GM19452 (cell line): ENCODE measurements at regions not wholly inside any gene's neighbourhood (a gene's known extent, or its start where the extent isn't known, plus 50 kb on each side); places are given as distances from the start of the nearest gene placed in this dataset.
"Not testable (repeated sequence)": the region's sequence is repeated elsewhere in the genome, so short reads cannot be mapped to it uniquely, and the experiment has no call there.

Experiments
- ATAC-seq: cut with Tn5 transposase; IDR thresholded peaks from one replicate; pipeline ENCODE4 v1.9.1; 2021; ENCODE audit not compliant: unreplicated experiment

DNA sequence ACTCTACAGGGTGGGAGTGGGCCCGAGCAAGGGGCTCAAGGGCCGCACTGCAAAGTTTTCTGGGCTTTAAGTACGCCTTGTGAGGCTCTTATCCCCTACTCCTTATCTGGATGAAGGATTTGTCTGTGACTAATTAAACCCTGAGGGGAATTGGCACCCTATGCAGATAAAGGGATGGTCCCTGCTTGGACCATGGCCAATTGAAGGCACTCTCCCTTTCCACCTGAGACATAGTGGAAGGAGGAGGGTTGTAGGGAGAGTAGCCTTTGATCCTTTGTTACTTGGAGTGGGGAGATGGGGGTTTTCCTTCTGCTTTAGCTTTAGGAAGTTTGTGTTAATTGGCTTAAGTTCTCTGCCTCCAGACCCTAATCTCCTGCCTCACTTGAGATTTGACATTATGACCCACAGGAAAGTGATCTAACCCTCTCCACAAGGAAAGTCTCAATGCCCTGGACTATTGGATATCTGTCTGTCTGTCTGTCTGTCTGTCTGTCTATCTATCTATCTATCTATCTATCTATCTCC is 1158.8 kb upstream of the SORCS1 start:
- ATAC-seq = no peak

GRCh38 chr10:108319434-108320222 is 1155.1 kb upstream of the SORCS1 start:
- ATAC-seq = no peak

- ATAC-seq = not testable (repeated sequence)
Measured at GRCh38 chr10:108315636-108316035, 1151.1 kb upstream of the SORCS1 start.

GRCh38 chr10:108307925-108308312 is 1143.4 kb upstream of the SORCS1 start:
- ATAC-seq = no peak

GRCh38 chr10:108307250-108307924 is 1142.9 kb upstream of the SORCS1 start:
- no peak for ATAC-seq

DNA sequence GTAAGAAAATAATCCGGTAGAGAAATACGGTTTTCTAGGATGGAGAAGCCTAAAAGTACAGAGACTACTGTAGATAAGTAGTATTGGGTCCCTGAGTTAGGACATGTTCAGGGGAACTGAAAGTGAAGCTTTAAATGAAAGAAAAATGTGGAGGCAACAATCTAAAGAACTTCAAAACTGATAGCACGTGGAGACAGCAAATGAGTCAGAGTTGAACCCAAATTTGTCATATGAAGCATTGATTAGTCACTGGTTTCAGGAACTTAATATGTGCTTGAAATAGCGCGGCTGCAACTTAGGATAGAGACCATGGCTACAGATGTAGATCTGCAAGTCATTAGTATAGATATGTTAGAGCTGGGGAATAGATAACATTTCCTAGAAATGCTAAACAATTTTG is 1138.6 kb upstream of the SORCS1 start:
- no peak for ATAC-seq

- no peak for ATAC-seq
Measured at GRCh38 chr10:108301002-108301401, 1136.5 kb upstream of the SORCS1 start.

GRCh38 chr10:108290823-108291222 is 1126.3 kb upstream of the SORCS1 start:
- ATAC-seq = no peak

- ATAC-seq = no peak
Measured at GRCh38 chr10:108275895-108276685, 1111.6 kb upstream of the SORCS1 start.

DNA sequence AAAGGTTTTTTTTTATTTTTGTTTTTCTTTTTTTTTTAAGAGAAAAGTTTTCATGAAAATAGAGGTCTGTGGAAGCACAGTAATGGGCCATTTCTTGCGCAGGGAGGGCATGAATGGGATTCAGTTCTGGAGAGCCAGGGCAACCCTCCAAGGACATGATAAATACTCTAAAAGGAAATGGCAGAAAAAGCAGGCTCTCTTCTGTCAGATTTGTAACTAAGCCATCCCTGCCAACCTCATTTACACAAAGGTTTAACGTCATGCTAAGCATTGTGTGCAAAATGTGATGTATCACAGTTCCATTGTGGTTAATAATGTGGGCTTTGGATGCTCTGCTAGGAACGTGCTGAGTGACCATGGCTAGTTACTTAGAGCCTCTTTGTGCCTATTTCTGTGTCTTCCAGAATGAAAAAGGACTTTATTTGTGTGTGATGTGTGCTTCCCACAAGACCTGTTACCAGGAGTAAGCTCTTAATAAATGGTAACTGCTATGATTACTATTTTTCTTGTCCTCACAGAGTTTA is 1095.9 kb upstream of the SORCS1 start:
- no peak for ATAC-seq

DNA sequence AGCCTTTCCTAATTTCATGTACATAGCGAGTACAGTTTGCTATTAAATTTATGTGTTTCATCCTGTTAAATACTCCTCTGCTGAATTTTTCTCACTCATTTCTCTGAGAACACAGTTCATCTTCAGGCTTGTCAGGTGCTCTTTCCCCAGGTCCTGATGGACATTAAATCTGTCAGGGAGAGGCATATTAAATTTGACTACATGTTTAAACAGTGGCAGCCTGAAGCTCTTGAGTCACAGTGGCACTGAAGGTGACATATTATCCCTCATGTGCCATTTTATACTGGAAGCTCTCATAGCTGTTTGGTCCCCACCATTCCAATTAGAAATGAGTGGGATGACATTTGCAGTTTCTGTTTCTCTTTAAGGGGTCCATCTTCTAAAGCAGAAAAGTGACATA is 1089.6 kb upstream of the SORCS1 start:
- ATAC-seq = no peak

- no peak for ATAC-seq
Measured at GRCh38 chr10:108252771-108253170, 1088.3 kb upstream of the SORCS1 start.

- ATAC-seq = no peak
Measured at GRCh38 chr10:108250936-108251620, 1086.6 kb upstream of the SORCS1 start.

DNA sequence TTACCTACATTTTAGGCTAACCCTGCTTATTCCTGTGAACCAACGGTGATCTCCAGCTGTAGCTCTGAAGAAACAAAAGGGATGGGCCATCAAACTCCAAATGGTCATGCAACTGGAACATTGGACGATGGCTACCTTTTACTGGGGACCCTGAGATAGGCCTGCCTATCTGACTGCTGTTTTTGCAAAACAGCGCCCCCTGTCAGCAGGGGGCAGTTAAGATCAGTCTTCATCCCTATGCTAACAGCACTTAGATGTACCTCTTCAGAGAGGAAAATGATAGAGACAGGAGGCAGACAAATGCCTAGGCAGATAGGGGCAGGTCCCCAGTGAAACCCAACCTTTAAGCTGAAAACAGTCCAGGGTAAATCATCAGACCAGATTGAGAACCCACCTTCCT is 1085.4 kb upstream of the SORCS1 start:
- no peak for ATAC-seq

DNA sequence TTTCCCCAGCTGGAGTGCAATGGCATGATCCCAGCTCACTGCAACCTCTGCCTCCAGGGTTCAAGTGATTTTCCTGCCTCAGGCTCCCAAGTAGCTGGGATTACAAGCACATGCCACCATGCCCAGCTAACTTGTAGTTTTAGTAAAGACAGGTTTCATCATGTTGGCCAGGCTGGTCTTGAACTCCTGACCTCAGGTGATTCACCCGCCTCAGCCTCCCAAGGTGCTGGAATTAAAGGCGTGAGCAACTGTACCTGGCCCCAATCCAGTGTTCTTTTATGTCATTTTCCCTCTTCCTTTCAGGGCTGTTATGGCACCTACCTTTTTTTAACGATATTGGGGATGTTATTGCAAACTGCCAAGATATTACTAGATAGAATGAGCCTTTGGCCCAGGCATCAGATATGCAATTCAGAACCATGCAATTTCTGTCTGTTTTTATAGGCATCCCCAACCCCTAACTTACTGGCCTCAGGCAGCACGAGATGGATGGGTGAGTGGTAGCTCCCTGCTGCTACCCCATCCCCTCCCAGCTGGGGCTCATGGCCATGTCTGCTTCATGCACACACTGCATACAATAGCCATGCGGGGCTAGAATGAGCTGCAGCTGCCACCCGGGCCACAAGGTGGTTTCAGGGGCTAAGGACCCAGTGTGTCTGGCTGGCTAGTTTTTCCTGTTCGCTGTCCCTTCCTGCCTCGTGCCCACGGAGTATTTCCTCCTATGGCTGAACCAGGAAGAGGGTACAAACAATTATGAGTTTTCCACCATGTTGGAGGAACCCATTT is 1080.1 kb upstream of the SORCS1 start:
- no peak for ATAC-seq

- no peak for ATAC-seq
Measured at GRCh38 chr10:108241166-108241565, 1076.7 kb upstream of the SORCS1 start.

- ATAC-seq = no peak
Measured at GRCh38 chr10:108238261-108238660, 1073.8 kb upstream of the SORCS1 start.

DNA sequence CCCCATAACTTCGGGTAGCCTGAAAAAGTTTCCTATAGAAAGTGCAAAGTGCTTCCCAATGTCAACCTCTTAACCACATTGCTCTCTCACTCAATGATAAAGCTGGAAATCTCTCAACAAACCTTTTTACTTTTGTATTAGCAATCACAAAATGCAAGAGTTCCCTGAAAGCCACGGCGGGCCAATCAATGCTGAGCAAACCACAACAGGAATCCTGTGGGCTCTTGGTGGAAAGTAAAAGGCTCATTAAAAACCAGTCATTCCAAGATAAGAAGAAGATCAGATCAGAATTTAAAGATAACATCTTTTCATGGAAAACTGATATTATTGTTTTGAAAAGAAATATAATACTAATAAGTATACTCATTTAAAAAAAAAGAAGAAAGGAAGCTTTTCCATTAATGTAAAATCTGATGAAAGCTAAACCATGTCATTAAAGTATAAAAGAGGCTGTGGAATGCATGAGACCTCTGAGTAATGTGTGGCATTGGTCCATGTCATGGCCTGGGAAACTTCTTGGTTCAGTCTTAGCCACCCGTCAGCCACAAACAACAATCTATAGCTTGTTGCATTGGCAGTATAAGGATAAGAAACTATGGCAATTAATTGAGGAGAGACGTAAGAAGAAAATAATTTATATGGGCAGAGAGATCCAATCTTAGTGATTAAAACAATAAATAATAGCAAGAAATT is 1066.1 kb upstream of the SORCS1 start:
- ATAC-seq = no peak

DNA sequence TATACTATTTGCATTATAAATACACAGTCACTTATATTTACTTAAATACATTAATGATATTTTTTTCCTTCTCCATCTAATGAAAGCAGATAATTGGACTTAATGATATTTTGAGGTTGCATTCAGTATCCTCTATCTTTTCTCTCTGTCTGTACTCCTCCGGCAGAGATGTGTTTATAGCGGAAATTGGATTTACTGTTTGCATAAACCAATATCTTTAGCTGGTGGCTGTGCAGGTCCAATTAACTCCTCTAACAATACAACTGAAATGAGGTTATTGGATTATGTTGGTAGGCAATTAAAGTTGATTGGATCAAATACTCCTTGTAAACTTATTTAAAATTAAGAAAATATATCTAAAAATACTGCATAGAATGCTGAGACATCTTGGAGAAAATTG is 1044.2 kb upstream of the SORCS1 start:
- no peak for ATAC-seq
